Type B pancreatic cell (in vitro differentiated cells): ENCODE measurements at regions not wholly inside any gene's neighbourhood (a gene's known extent, or its start where the extent isn't known, plus 50 kb on each side); places are given as distances from the start of the nearest gene placed in this dataset.

Experiments
- DNase-seq: peaks from one replicate; pipeline ENCODE4 v3.0.0; 2021; ENCODE audit warnings: mixed read lengths; ENCODE audit not compliant: unreplicated experiment; ENCODE audit errors: extremely low spot score
- H3K27ac Mint-ChIP-seq: 2 replicates; pipeline ENCODE4 v1.8.0; 2021; ENCODE audit warnings: mild to moderate bottlenecking, mixed read lengths
- H3K27me3 Mint-ChIP-seq: 2 replicates; pipeline ENCODE4 v1.8.0; 2021; ENCODE audit warnings: mixed read lengths
- H3K36me3 Mint-ChIP-seq: 2 replicates; pipeline ENCODE4 v1.8.0; 2021; ENCODE audit warnings: mixed read lengths
- H3K4me1 Mint-ChIP-seq: one replicate; pipeline ENCODE4 v1.8.0; 2021; ENCODE audit warnings: mixed read lengths; ENCODE audit not compliant: unreplicated experiment
- H3K4me3 Mint-ChIP-seq: 2 replicates; pipeline ENCODE4 v1.8.0; 2021; ENCODE audit warnings: mild to moderate bottlenecking, mixed read lengths
- H3K9me3 Mint-ChIP-seq: 2 replicates; pipeline ENCODE4 v1.8.0; 2021; ENCODE audit warnings: mixed read lengths
- TF ChIP-seq, protein P1 (sequence below): fragments of 200-600 bp; sonication (generic); conservative IDR thresholded peaks from 2 replicates; pipeline ENCODE4 v1.5.0; 2021; ENCODE audit warnings: antibody characterized with exemption, mild to moderate bottlenecking

DNA sequence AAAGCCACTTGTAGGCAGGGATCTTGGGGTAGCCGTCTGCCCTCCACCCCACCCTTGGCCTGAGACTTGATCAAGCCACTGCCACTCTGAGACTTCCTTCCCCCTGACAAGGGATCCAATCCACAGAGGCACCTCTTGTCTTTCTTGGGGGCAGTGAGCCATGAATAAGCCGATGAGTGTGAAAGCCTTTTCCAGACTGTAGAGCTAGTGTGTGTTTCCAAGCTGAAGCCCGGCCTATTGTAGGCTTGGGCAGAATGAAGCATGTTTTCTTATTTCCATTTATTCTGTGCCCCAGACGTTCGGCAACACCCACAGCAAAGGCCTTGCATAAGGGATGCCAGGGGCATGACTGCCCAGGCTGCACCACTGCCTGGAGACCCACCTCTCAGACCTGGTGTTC, 991.6 kb downstream of the BCL11B start:
- peaks cover 4% of the 10 kb centered on the region for H3K27me3 Mint-ChIP-seq
- H3K27ac Mint-ChIP-seq, result no peak overlapping the region
- DNase-seq, result no peak
- H3K36me3 Mint-ChIP-seq, result no peaks in the 10 kb centered on the region
- H3K4me1 Mint-ChIP-seq, result no peaks in the 10 kb centered on the region
- H3K9me3 Mint-ChIP-seq, result no peaks in the 10 kb centered on the region
- no peak overlapping the region for H3K4me3 Mint-ChIP-seq
- TF ChIP-seq, protein P1, sequence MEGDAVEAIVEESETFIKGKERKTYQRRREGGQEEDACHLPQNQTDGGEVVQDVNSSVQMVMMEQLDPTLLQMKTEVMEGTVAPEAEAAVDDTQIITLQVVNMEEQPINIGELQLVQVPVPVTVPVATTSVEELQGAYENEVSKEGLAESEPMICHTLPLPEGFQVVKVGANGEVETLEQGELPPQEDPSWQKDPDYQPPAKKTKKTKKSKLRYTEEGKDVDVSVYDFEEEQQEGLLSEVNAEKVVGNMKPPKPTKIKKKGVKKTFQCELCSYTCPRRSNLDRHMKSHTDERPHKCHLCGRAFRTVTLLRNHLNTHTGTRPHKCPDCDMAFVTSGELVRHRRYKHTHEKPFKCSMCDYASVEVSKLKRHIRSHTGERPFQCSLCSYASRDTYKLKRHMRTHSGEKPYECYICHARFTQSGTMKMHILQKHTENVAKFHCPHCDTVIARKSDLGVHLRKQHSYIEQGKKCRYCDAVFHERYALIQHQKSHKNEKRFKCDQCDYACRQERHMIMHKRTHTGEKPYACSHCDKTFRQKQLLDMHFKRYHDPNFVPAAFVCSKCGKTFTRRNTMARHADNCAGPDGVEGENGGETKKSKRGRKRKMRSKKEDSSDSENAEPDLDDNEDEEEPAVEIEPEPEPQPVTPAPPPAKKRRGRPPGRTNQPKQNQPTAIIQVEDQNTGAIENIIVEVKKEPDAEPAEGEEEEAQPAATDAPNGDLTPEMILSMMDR, result no peak

GRCh38 chr14:98288825-98289224, 983.2 kb downstream of the BCL11B start:
- Mint-ChIP-seq H3K9me3 (peaks cover 6% of the 10 kb centered on the region), H3K27ac (no peak overlapping the region), H3K36me3 (no peaks in the 10 kb centered on the region), H3K4me1 (no peaks in the 10 kb centered on the region), H3K4me3 (no peak overlapping the region), H3K27me3 (no peaks in the 10 kb centered on the region)
- TF ChIP-seq, protein P1, result no peak
- DNase-seq, result no peak

GRCh38 chr14:98290596-98290995, 981.4 kb downstream of the BCL11B start:
- Mint-ChIP-seq H3K36me3 (no peaks in the 10 kb centered on the region), H3K4me1 (no peaks in the 10 kb centered on the region), H3K4me3 (no peak overlapping the region), H3K27me3 (no peaks in the 10 kb centered on the region), H3K27ac (no peak overlapping the region), H3K9me3 (peaks cover 6% of the 10 kb centered on the region)
- no peak for DNase-seq
- TF ChIP-seq, protein P1, result no peak

- H3K9me3 Mint-ChIP-seq, result no peaks in the 10 kb centered on the region
- no peaks in the 10 kb centered on the region for H3K4me1 Mint-ChIP-seq
- no peak for DNase-seq
- no peaks in the 10 kb centered on the region for H3K36me3 Mint-ChIP-seq
- no peak overlapping the region for H3K27ac Mint-ChIP-seq
- TF ChIP-seq, protein P1, result no peak
- H3K27me3 Mint-ChIP-seq, result no peaks in the 10 kb centered on the region
- H3K4me3 Mint-ChIP-seq, result no peak overlapping the region
Observed at GRCh38 chr14:98292191-98292590, 979.8 kb downstream of the BCL11B start.

DNA sequence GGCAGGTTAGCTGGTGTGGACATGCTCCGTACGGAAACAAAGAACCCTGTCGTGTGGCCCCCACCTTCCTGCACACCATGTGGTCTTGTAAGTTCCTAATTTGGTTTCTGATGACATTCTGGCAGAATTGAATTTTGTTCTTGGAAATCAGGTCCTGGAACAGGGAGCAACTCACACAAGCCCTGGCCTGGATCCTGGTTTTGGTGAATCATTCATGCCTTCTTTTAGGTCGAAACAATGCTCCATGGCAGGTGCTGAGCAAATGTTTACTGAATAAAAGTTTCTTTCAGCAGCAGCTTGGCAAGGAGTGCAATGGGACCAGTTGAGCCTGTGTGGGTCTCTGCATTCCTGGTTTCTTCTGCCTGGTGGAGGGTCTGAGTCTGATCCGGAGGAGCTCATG, 978.4 kb downstream of the BCL11B start:
- TF ChIP-seq, protein P1, result no peak
- Mint-ChIP-seq H3K9me3 (no peaks in the 10 kb centered on the region), H3K4me1 (no peaks in the 10 kb centered on the region), H3K27ac (no peak overlapping the region), H3K27me3 (no peaks in the 10 kb centered on the region), H3K36me3 (no peaks in the 10 kb centered on the region), H3K4me3 (no peak overlapping the region)
- no peak for DNase-seq

DNA sequence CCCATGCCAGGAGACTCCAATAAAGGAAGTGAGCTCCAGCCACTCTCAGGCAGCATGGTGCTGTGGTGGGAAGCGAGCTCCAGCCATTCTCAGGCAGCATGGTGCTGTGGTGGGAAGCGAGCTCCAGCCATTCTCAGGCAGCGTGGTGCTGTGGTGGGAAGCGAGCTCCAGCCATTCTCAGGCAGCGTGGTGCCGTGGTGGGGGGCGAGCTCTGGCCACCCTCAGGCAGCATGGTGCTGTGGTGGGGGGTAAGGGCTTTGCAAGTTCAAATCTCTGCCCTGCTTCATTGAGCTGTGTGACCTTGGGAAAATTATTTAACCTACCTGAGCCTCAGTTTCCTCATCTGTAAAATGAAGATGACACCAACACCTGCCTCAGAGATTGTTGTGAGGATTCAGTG, 975.1 kb downstream of the BCL11B start:
- H3K27ac Mint-ChIP-seq, result no peak overlapping the region
- no peaks in the 10 kb centered on the region for H3K36me3 Mint-ChIP-seq
- H3K9me3 Mint-ChIP-seq, result no peaks in the 10 kb centered on the region
- no peak overlapping the region for H3K4me3 Mint-ChIP-seq
- H3K27me3 Mint-ChIP-seq, result no peaks in the 10 kb centered on the region
- TF ChIP-seq, protein P1, result no peak
- H3K4me1 Mint-ChIP-seq, result no peaks in the 10 kb centered on the region
- DNase-seq, result no peak
